ENCODE measurements at regions not wholly inside any gene's neighbourhood (a gene's known extent, or its start where the extent isn't known, plus 50 kb on each side); places are given as distances from the start of the nearest gene placed in this dataset.

DNA sequence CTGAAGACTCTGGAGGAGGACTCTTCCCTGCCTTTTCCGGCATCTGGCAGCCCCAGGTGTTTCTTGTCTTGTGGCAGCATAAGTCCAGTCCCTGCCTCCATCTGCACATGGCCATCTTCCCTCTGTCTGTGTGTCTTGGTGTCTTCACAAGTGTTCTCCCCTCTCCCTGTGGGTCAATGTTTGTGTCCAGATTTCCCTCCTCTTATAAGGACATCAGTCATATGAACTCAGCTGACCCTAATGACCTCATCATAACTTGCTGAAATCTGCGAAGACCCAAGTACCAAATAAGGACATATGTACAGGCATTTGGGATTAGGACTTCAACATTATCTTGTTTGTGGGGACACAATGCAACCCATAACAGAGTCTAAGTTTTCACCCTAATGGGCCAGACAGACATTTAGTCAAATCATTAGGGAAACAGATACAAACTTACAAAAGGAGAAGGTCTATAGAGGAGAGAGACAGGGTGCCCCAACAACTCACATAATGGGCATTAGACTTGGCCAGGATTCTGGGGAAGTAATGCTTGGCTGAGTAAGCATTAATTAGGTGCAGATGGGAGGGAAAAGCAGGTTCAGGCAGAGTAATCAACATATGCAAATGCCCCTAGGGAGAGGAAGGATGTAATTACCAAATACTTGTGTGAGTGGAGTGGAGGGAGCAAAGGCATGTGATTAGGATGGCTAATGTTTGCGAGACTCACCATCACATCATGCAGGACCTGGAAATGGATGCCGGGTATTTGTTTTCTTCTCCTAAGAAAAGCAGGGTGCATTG, 372.8 kb upstream of the TBL1XR1 start:
- DNase-seq (ENCODE audit: low spot score) = no peak

DNA sequence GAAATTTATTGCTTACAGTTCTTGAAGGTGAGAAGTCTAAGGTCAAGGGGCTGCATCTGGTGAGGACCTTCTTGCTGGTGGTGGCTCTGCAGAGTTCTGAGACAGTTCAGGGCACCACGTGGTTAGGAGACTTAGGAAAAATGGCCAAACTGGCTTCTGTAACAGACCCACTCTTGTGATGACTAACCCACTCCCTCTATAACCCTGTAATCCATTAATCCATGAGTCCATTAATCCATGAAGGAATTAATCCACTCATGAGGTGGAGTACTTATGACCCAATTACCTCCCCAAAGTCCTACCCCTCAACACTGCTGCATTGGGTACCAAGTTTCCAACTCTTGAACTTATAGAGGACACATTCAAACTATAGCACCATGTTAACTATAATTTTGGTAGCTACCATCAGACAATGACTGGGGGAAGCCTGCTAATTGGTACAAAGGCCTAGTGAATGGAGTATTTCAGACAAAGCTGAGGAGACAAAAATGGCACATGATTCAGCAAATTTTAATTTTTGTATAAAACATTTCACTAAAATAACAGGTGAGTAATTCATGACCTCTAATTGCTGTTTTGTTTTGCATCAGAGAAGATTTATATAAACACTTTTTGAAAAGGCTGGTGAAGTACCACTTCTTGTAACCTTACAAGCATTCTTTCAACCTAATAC, 374.1 kb upstream of the TBL1XR1 start:
- no peak for DNase-seq (ENCODE audit: low spot score)

DNA sequence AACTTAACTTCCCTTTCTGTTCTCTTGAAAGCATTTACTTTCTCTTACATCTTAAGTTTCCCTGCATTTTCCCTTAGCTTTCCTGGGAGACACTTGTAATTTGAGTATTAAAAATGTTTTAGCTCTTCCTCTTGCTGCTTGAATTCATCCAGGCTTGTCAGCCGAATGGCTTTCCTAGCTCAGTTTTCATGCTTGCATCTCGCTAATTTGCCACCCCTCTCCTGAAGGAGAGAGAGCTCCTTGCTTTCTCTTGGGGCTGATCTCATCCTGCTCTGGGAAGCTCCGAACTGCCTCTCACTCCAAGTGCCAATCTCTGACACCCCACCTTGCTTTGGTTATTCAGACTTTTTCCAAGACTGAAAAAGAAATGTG, 374.6 kb upstream of the TBL1XR1 start:
- no peak for DNase-seq (ENCODE audit: low spot score)

DNA sequence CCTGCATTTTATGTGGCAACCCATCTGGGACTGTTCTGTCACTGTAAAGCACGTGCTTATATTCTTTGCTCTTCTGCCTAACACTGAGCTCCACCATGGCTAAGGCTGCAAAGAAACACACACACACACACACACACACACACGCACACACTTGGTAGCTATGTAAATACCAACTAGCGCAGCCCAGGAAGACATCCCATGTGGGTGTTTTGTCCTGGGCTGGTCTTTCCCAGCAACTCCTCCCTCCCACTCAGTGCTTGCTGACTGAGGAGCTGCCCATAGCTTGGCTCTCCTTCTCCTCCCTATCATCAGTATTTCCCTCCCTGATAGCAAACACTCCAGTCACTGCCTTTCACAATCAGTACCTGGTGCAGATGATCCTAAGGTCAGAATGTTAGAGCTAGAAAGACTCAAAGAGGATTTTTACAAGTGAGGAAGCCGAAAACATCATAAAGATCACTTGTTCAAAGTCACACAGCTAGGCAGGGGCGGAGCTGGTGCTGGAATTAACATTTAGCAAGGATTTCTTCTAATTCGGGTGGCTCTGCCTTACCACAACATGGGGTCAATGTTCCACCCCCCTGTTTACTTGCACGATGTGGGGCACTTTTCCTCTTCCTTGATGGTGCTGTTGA, 377.1 kb upstream of the TBL1XR1 start:
- DNase-seq (ENCODE audit: low spot score) = peak; percentile 22

DNA sequence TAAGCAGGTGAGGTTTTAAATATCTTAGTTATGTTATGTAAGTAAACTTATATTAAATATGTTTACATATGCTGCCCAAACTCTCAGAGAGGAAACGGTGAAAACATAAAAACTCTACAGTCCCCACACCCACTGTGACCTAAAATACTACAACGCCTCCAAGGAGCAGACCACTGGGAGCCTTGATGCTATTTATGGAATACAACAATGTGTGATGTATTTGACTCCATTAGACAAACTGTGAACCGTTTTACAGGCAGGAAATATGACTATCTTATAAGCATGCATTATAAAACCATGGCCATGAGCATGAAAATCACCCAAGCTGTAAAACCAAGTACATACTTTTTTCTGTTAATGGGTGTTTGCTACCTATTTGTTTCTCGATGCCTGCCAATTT, 379.5 kb upstream of the TBL1XR1 start:
- no peak for DNase-seq (ENCODE audit: low spot score)

DNA sequence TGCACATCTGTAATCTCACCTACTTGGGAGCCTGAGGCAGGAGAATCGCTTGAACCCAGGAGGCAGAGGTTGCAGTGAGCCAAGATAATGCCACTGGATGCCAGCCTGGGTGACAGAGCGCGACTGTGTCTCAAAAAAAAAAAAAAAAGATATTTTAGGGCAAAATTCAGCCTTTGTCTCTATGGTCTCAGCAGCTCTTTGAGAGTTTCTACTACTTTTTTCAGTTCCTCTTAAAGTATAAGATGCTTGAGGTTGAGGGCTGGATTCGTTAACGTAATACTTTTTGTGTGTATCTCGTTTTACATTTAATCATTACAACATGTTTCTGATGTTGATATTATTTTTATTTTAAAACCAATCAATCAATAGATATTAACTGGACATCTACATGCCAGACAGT, 381.2 kb upstream of the TBL1XR1 start:
- DNase-seq (ENCODE audit: low spot score) = no peak

- DNase-seq (ENCODE audit: low spot score) = no peak
These were observed 382.1 kb upstream of the TBL1XR1 start for GRCh38 chr3:177579419-177579818.

DNA sequence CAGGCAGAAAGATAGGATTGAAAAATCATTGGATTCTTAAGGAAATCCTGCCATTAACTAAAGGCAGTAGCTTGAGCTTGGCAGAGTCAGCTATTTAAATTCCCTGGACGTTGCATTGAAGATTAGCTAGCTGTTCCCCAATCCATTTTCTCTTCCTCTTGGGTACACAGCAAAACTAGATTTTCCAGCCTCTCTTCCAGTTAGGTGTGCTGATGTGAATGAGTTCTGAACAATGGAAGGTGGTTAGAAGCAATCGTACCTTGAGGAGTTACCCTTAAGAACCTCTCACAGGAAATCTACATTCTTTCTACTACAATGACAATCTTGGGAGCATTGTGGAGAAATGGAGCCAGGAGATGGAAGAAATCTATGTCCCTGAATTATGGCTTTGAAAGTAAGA, 383.2 kb upstream of the TBL1XR1 start:
- DNase-seq (ENCODE audit: low spot score) = no peak

DNA sequence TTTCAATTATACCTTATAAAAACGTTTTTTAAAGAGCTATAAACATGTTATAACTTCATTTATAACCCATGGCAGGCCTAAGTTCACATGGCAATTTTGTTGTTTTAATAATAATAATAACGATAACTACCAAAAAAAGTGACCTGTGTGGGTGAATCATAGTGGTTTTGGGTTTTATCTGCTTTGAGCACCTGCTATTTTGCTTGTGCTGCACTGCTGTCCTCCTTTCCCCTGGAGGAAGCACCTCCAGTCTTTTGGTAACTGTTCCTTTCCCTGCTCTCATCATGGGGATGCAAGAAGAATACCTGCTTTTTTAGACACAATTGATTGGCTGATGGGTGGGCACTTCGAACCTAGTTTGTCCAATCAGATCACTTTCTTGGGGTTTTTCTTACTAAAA, 388.0 kb upstream of the TBL1XR1 start:
- no peak for DNase-seq (ENCODE audit: low spot score)

DNA sequence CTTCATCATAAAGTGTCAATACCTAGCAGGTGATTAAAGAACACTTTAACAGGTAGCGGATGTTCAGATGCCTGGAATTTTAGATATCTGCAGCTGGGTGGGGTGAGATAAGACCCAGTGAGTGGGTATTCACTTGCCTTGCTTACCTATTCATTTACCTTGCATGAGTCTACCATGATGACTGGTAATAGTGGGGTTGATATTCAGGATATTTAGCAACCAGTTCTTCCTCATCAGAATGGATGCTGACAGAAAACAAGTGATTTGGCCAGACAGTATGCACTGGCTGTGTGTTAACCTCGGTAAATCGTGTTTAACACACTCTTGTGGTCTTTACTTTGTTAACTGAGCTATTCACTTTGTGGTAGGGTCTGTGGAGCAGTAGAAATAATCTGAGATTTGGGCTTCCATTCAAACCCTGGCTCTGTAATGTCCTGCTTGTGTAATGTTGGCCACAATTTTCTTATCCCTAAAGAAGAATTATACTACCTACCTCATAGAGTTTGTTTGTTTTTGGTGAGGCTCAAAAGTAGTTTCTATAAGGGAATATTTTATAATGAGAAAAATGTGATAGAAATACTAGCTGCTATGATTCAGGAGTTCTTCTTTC, 391.9 kb upstream of the TBL1XR1 start:
- no peak for DNase-seq (ENCODE audit: low spot score)

DNA sequence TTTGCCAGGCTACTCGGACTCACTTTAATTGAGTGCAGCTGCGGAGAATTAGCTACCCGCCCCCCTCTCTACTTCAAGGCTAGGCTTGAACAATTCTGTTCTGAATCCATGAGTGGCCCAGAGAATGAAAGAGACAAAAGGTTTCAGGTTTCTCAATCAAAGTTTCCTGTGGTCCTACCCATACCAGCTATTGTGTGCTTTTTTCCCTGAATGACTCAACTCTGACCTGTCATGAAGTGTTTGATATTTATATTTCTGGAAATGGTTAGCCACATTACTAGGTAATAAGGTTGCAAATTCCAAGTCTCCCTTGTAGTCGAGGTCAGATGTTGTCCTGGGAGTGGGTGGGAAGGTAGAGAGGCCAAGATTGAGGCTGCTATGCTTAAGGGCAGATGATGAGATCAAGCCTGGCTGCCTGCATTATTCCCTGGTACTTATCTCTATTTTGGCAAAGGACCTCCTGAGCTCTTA, 392.7 kb upstream of the TBL1XR1 start:
- peak; percentile 9 for DNase-seq (ENCODE audit: low spot score)

DNA sequence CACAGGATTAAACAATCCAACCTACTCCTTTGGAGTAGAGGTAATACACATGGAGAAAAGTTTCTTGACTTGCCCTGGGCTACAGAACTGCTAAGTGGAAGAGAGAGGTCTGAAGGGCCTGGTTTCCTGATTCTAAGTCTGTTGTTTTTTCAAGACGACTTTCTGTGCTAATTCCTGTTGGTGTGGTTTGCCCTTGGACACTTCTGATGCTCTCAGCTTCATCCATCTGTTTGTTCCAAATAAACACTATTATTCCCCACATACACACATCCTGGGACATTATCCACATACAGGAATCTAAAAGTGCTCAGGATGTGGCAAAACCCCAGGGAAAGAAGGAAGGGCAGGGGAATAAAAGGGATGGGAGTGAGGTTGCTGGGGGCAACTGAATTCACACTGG, 393.5 kb upstream of the TBL1XR1 start:
- no peak for DNase-seq (ENCODE audit: low spot score)

DNA sequence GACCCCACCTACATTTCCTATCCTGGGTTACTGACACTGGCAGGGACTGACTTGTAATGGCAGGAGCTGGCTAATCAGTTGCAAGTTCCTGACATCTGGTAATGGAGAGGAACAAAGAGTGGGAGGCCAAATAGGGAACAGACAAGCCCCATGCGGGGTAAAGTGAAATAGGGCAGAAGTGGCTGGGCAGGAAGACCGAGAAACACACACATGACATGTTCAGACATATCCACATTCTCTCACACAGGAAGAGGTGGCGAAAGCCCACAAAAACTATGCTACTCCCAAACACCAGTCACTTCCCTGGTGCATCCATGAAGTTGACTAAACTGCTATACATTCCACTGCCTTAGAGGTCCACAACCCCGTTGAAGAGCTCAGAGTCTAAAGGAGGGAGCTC, 394.1 kb upstream of the TBL1XR1 start:
- DNase-seq (ENCODE audit: low spot score) = no peak

GRCh38 chr3:177594096-177594495, 396.8 kb upstream of the TBL1XR1 start:
- DNase-seq (ENCODE audit: low spot score) = no peak

GRCh38 chr3:177595530-177596188, 398.4 kb upstream of the TBL1XR1 start:
- no peak for DNase-seq (ENCODE audit: low spot score)

- DNase-seq (ENCODE audit: low spot score) = no peak
These were observed 399.1 kb upstream of the TBL1XR1 start for GRCh38 chr3:177596248-177596815.

GRCh38 chr3:177596816-177597271, 399.6 kb upstream of the TBL1XR1 start:
- no peak for DNase-seq (ENCODE audit: low spot score)

DNA sequence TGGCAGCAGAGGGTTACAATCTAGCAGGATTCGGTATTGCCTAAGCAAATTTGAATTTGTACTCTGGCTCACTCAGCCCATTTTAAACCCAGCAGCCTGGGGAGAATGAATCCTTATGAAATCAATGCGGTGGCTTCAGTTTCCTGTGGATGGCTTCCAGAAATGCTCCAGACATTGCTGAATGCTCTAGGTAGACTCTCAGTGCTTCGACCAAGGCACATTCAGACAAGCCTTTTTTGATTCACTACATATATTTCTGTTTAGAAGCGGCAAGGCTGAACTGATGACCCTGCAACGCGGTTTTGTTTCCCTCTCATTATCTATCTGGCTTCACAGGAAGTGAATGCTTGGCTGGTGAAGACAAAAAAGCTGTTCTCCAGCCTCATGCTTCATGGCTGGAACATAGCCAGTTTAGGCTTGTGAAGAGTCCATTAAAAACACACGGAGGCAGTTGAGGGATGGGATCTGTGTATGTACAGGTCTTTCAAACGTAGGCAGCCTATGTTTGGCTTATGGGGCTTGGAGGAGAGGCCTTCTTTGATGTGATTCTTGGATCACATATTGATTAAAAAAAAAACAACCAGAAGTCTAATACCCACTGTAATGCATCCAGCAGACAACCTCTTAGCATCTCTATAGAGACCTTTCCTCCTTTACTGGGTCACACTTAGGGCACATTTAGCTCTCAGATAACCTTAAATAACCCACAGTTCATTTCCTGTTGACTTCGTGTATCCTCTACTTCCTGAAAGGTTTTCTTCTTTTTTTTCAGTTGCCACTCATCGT, 400.2 kb upstream of the TBL1XR1 start:
- DNase-seq (ENCODE audit: low spot score) = peak; percentile 21

GRCh38 chr3:177598097-177598833, 401.0 kb upstream of the TBL1XR1 start:
- DNase-seq (ENCODE audit: low spot score) = no peak

GRCh38 chr3:177599326-177599725, 402.0 kb upstream of the TBL1XR1 start:
- no peak for DNase-seq (ENCODE audit: low spot score)
